ENCODE measurements at regions not wholly inside any gene's neighbourhood (a gene's known extent, or its start where the extent isn't known, plus 50 kb on each side); places are given as distances from the start of the nearest gene placed in this dataset.

DNA sequence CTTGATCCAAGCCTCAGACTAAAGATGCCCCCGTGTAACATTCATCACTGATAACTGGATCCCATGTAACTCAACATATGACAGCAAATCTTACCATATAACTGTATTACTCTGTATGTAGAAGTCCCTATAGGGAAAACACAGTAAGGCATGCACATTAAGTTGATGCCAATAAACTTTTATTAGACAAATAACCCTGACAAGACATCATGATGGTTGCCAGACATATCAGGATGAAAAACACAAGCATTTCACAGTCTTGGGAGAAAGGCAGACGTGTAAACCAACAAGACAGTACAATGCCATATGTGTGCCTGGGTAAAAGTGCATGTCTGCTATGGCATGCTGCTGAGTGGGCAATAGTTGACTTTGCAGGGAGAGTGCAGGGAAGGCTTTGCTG is 142.2 kb downstream of the HERPUD2 start:
- no peak overlapping the region for H3K4me3 Mint-ChIP-seq
- peaks cover 3% of the 10 kb centered on the region for H3K27me3 Mint-ChIP-seq
- no peaks in the 10 kb centered on the region for H3K36me3 Mint-ChIP-seq
- peaks cover 8% of the 10 kb centered on the region for H3K4me1 Mint-ChIP-seq (ENCODE audit: unreplicated experiment)
- DNase-seq (ENCODE audit: extremely low spot score, unreplicated experiment) = no peak
- no peak overlapping the region for H3K27ac Mint-ChIP-seq
- no peaks in the 10 kb centered on the region for H3K9me3 Mint-ChIP-seq
- TF ChIP-seq, protein P1, sequence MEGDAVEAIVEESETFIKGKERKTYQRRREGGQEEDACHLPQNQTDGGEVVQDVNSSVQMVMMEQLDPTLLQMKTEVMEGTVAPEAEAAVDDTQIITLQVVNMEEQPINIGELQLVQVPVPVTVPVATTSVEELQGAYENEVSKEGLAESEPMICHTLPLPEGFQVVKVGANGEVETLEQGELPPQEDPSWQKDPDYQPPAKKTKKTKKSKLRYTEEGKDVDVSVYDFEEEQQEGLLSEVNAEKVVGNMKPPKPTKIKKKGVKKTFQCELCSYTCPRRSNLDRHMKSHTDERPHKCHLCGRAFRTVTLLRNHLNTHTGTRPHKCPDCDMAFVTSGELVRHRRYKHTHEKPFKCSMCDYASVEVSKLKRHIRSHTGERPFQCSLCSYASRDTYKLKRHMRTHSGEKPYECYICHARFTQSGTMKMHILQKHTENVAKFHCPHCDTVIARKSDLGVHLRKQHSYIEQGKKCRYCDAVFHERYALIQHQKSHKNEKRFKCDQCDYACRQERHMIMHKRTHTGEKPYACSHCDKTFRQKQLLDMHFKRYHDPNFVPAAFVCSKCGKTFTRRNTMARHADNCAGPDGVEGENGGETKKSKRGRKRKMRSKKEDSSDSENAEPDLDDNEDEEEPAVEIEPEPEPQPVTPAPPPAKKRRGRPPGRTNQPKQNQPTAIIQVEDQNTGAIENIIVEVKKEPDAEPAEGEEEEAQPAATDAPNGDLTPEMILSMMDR (conservative IDR thresholded peaks at IDR 0.05) = no peak

DNA sequence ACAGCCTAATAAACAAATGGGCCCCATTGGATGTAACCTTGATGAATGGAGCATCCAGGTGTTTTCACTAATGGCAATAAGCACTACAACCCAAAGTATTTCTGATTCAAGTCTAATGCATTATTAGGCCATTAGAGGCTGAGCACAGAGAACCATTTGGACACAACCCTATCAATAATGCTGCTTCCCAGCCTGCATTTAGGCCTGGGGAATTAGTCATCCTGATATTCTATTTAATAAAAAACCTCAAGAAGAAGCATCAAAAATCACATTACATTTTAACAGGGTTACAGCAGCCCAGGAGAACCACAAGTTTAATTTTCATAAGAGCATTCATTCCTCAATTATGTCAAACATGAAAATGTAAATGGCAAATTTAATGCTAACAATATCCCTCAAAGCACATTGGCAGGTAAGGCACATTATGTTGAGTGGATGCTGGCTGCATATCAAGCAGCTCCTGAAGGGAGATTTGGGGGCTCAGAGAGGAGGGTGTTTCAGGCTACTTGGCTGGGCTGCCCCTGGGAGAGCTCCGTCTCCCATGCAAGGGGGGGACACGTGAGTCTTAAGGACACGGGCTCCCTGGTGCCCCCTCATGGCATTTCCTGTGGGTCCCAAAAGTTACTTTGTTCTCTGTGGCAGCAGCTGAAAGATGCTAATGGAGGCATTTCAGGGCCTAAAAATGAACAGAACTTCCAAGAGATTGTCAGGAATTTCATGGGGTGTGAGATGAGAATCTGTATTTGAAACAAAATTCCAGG is 143.4 kb downstream of the HERPUD2 start:
- Mint-ChIP-seq H3K9me3 (no peaks in the 10 kb centered on the region), H3K4me3 (no peak overlapping the region), H3K27me3 (peaks cover 8% of the 10 kb centered on the region), H3K27ac (no peak overlapping the region), H3K36me3 (no peaks in the 10 kb centered on the region), H3K4me1 (ENCODE audit: unreplicated experiment) (no peaks in the 10 kb centered on the region)
- TF ChIP-seq, protein P1 (conservative IDR thresholded peaks at IDR 0.05) = no peak
- no peak for DNase-seq (ENCODE audit: extremely low spot score, unreplicated experiment)

DNA sequence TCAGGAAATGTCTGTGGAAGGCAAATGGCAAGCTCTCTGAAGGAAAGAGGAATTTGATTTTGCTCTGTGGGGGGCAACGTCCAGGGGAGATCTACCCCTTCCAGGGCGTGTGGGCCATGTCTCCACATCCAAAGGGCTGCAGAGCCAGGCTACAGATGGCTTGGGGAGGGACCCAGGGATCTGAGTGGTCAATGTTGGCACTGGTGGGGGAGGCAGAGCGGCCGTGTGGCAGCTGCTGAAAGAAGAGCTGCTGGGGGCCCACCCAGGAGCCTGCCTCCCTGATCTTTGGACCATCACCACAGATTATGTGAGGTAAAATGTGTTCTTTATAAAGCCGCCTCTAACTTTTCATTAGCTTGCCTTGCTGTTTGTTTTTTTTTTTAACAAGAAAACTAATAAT is 144.1 kb downstream of the HERPUD2 start:
- Mint-ChIP-seq H3K4me1 (ENCODE audit: unreplicated experiment) (no peaks in the 10 kb centered on the region), H3K4me3 (no peak overlapping the region), H3K27ac (no peak overlapping the region), H3K9me3 (no peaks in the 10 kb centered on the region), H3K36me3 (no peaks in the 10 kb centered on the region), H3K27me3 (peaks cover 11% of the 10 kb centered on the region)
- TF ChIP-seq, protein P1 (conservative IDR thresholded peaks at IDR 0.05) = no peak
- DNase-seq (ENCODE audit: extremely low spot score, unreplicated experiment) = no peak

DNA sequence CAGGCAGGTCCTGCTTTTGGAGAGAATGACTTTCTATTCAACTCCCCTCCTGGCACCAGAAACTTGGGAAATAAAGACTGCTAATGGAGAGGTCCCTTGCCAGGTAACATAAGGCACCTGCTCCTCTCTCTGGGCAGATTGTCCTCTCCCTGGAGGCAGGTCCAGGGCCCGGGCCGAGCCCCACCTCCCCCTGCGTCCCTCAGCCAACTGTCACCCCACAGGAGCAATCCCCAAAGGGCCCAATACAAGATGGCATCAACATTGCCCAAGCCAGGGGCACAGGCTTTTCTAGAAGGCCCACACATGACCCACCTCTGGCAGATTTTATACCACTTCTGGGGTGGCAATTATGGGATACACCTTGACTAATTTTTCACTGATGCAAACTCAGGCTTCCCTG is 145.2 kb downstream of the HERPUD2 start:
- no peak for DNase-seq (ENCODE audit: extremely low spot score, unreplicated experiment)
- Mint-ChIP-seq H3K36me3 (no peaks in the 10 kb centered on the region), H3K4me1 (ENCODE audit: unreplicated experiment) (peaks cover under 1% of the 10 kb centered on the region), H3K9me3 (no peaks in the 10 kb centered on the region), H3K27me3 (peaks cover 16% of the 10 kb centered on the region), H3K4me3 (no peak overlapping the region), H3K27ac (no peak overlapping the region)
- TF ChIP-seq, protein P1 (conservative IDR thresholded peaks at IDR 0.05) = no peak

DNA sequence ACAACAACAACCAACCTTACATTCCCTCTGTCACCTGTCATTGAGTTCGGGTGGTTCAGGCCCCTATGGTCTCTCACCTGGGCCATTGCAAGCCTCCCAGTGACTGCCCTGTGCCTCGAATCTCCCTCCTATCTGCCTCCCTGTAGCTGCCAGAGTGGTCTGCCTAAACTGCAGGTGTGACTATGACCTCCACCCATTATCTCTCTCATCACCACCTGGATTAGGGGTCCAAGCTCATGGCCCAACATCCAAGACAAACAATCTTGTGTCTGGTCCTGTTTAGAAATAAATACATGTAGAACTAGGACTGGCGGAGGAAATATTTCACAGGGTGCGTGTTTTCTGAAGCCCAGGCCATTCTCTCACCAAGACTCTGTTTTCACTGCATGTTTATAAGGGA is 146.6 kb downstream of the HERPUD2 start:
- DNase-seq (ENCODE audit: extremely low spot score, unreplicated experiment) = no peak
- Mint-ChIP-seq H3K36me3 (no peaks in the 10 kb centered on the region), H3K9me3 (no peaks in the 10 kb centered on the region), H3K27ac (no peak overlapping the region), H3K4me1 (ENCODE audit: unreplicated experiment) (peaks cover 9% of the 10 kb centered on the region), H3K27me3 (peaks cover 25% of the 10 kb centered on the region), H3K4me3 (no peak overlapping the region)
- TF ChIP-seq, protein P1 (conservative IDR thresholded peaks at IDR 0.05) = no peak

All from type B pancreatic cell (in vitro differentiated cells).